VCaP (cell line): ENCODE measurements at regions not wholly inside any gene's neighbourhood (a gene's known extent, or its start where the extent isn't known, plus 50 kb on each side); places are given as distances from the start of the nearest gene placed in this dataset.

Source experiments
- H3K27ac ChIP-seq: fragments of 450-650 bp; 2 replicates; pipeline ENCODE4 v1.5.1; 2017
- CTCF ChIP-seq: fragments of 450-650 bp; conservative IDR thresholded peaks from 2 replicates; pipeline ENCODE4 v1.5.1; 2017; ENCODE audit warnings: mild to moderate bottlenecking, moderate library complexity

GRCh38 chr2:200156166-200156835 is 150.2 kb upstream of the SPATS2L start:
- TF ChIP-seq CTCF = no peak
- H3K27ac ChIP-seq = no peak overlapping the region

DNA sequence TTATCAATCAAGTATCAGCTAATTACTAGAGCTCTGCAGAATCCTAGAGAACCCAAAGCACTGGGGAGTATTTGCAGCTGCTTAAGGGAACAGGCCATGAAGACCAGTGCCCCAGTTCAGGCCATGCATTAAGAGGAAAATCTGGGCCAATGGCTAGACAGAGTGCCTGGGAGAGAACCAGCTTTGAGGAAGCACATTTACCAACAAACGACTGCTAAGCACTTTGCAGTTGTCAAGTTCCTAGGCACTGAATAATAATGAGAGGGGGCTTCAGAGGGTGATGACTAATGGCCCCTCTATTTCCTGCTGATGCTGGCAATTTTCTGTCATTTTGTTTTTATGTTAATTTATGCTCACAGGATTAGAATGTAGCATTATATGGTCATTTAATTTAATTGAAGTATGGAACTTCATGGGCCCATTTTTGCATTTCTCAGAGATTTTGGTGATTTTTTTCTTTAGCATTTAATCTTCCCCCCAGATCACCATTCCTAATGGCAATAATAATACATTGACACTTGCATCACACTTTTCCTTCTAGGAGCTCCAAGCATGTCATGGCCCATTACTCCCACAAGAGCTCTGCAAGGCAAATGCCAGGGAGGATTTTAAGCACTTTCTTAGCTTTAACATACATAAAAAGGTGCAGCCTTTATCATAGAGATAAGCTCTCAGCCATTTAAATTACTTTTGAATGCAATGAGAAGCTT is 147.7 kb upstream of the SPATS2L start:
- no peak overlapping the region for H3K27ac ChIP-seq
- TF ChIP-seq CTCF = no peak

GRCh38 chr2:200159357-200159707 is 147.2 kb upstream of the SPATS2L start:
- no peak for TF ChIP-seq CTCF
- H3K27ac ChIP-seq = no peak overlapping the region

DNA sequence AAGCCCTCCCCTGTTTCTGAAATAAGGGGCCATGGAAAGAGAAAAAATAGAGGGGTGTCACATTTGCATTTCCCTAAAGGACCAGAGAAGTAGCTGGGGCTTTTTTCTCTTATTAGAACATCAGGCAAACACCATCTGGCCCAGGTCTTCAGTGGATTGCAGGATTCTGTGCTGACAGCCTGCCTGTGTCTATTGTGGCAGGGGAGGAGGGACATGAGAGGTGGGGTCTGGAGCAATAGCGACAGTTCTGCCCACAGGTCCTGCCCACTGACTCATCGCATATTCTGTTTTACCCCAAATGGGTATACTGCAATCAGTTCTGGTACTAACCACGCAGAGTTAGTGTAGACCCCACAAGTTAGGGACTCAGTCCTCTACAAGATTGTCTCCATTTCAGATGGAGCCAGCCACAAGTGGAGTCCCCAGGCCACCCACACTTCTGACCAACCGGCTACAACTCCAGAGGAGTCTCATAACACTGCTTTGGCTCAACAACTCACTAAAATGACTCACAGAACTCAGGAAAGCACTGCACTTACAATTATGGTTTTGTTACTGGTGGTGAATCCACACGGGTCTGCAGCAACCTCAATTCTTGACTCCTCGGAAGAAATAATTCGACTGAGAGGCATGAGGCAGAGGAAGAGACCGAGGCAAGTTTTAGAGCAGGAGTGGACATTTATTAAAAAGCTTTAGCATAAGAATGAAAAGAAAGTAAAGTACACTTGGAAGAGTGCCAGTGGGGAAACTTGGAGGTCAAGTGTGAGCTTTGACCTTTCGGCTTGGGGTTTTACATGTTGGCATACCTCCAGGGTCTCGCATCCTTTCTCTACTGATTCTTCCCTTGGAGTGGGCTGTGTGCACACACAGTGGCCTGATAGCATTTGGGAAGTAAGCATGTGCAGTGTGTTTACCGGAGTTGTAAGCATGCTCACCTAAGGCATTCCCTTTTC is 146.4 kb upstream of the SPATS2L start:
- no peak for TF ChIP-seq CTCF
- no peak overlapping the region for H3K27ac ChIP-seq

GRCh38 chr2:200161458-200161857 is 145.0 kb upstream of the SPATS2L start:
- no peak overlapping the region for H3K27ac ChIP-seq
- TF ChIP-seq CTCF = no peak

DNA sequence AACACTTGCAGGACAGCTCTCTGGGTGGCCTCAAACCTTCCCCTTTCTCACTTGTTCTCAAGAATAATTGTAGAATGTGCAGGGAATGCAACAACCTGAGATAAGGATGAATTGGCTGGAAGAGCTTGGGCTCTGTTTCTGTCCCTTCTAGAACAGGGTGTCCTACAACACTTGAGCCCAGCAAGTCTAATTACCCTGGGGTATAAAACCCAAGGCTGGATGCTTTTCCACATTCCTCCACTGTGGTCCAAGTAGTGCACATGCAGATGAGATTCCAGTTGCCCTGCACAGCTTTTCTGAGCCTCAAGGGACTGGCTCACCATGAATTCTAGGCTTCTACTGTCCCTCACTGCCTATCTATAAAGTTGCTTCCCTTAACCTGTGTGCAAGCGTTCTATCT is 140.8 kb upstream of the SPATS2L start:
- TF ChIP-seq CTCF = no peak
- H3K27ac ChIP-seq = no peak overlapping the region
